GM10266 (cell line): ENCODE measurements at regions not wholly inside any gene's neighbourhood (a gene's known extent, or its start where the extent isn't known, plus 50 kb on each side); places are given as distances from the start of the nearest gene placed in this dataset.
"Not testable (repeated sequence)": the region's sequence is repeated elsewhere in the genome, so short reads cannot be mapped to it uniquely, and the experiment has no call there.

Experiments
- DNase-seq: peaks from one replicate; pipeline ENCODE4 v3.0.0; 2012; ENCODE audit errors: extremely low spot score
- CTCF ChIP-seq: IDR thresholded peaks from 2 replicates; pipeline ENCODE4 v1.5.1; 2012; ENCODE audit warnings: mild to moderate bottlenecking, low read depth; ENCODE audit not compliant: control insufficient read depth, insufficient read depth; ENCODE audit errors: missing control alignments

DNA sequence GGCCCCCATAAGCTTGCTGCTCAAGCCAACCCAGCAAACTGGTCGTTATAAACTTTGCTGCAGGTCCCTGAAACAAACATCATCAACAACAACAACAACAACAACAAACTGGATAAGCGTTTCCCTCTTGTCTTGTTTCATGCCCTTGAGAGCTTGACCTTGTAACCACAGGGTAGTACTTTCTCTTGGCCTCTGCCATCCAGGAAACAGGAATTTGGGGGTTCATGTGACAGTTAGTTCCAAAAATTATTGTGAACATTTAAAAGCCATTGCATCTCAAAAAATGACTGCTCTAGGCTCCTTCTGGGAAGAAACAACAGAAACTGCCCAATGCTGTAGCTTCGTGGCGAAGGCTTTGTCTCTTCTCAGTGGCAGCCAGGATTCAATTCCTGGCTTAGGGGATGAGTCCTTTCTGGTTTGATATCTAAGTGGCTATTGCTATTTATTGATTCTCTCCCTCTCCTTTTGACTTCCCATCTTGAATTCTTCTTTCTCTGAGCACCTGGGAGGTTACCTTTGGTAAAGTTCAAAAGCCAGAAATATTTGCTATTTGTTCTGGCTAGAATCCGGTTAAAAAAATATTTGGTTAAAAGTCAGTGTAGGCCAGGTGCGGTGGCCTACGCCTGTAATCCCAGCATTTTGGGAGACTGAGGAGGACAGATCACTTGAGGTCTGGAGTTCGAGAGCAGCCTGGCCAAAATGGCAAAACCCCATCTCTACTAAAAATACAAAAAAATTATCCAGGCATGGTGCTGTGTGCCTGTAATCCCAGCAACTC is 52.0 kb upstream of the CPM start:
- DNase-seq = no peak
- TF ChIP-seq CTCF = no peak

GRCh38 chr12:68997526-68997925 is 64.6 kb upstream of the CPM start:
- not testable (repeated sequence) for DNase-seq

- TF ChIP-seq CTCF = no peak
- DNase-seq = no peak
Measured at GRCh38 chr12:68998041-68998440, 65.1 kb upstream of the CPM start.

DNA sequence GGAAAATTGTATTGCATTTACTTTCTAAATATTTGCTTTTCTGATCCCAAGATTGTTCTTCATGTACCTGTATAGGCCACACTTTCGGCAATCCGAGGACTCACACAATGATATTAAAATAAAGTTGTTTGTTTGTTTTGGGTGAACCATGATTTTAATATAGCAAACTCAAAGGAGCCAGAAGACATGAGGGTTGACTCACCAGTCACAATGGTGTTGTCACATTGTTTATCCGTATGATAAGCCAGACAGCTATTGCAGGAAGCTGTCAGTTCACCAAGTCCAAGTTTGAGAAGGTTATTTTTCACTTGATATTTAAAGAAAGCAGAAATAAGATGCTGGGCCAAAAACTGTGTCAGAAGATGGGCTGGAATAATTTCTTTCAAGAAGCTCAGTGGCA is 67.1 kb upstream of the CPM start:
- no peak for TF ChIP-seq CTCF
- no peak for DNase-seq

DNA sequence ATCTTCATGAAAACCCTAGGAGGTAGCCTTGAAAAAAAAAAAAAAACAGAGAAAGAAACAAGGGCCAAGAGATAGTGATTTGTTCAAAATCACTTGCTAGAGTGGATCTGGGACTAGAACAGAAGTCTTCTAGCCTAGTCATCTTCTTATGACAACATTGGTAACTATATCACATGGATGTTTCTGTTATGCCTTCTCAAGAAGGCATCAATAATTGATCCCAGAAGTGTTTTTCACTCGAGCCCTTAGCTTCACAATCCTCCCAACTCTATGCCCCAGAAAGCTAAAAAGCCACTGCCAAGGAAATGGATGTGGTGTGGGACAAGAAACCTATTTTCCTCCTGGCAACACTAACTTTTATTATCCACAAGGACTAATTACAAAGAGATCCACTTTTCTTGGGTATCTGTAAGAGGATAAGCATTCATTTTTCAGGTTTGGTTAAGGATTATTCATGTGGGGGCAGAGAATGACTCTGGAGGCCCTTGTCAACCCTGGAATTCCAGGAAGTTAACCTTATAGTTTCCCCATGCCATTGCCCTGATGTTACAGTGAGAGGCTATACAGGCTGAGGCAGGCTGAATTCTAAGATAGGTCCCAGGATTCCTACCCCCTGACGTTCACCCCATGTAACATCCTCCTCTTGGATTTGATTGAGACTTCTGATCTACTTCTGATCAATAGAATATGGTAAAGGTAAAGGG is 67.7 kb upstream of the CPM start:
- TF ChIP-seq CTCF = no peak
- no peak for DNase-seq

GRCh38 chr12:69001251-69001650 is 68.3 kb upstream of the CPM start:
- TF ChIP-seq CTCF = no peak
- no peak for DNase-seq

GRCh38 chr12:69002969-69003368 is 70.0 kb upstream of the CPM start:
- DNase-seq = no peak
- no peak for TF ChIP-seq CTCF
